Right lobe of liver (tissue), 6 donors: ENCODE measurements at regions not wholly inside any gene's neighbourhood (a gene's known extent, or its start where the extent isn't known, plus 50 kb on each side); places are given as distances from the start of the nearest gene placed in this dataset.

ENCODE experiments used
- ATAC-seq, 4 donors: fragments of 200-7000 bp; cut with Tn5 transposase; one replicate each; pipeline ENCODE4 v1.9.1; 2020; ENCODE audit warnings: mild to moderate bottlenecking in 4 of 4, moderate library complexity in 4 of 4
- DNase-seq, 3 donors: peaks; one replicate each; pipeline ENCODE4 v3.0.0-alpha.2; 2020
- H3K27ac ChIP-seq, 3 donors: fragments of 200-600 bp; one replicate each; pipeline ENCODE4 v1.8.0; 2022
- H3K27me3 ChIP-seq, 2 donors: fragments of 200-600 bp; one replicate each; pipeline ENCODE4 v1.8.0; 2022
- H3K36me3 ChIP-seq, 4 donors: fragments of 200-600 bp; sonication (generic) in 1 of 4; one replicate each; pipeline versions ENCODE4 v1.5.1 to v1.8.0; 2017 to 2022; ENCODE audit warnings: control low read depth in 1 of 4
- H3K4me1 ChIP-seq, 4 donors: fragments of 200-600 bp; sonication (generic) in 1 of 4; one replicate each; pipeline versions ENCODE4 v1.5.1 to v1.8.0; 2017 to 2022; ENCODE audit warnings: control low read depth in 1 of 4
- H3K4me3 ChIP-seq, 3 donors: fragments of 200-600 bp; one replicate each; pipeline ENCODE4 v1.8.0; 2022
- H3K9me3 ChIP-seq, 4 donors: fragments of 200-600 bp; sonication (generic) in 1 of 4; one replicate each; pipeline versions ENCODE4 v1.5.1 to v1.8.0; 2017 to 2022; ENCODE audit warnings: control low read depth in 1 of 4
- CTCF ChIP-seq, 4 donors: fragments of 200-600 bp in 3 of 4; fragments of 450-650 bp in 1 of 4; IDR thresholded peaks; one replicate each; pipeline versions ENCODE4 v1.5.1 to v1.8.0; 2016 to 2022; ENCODE audit warnings: antibody characterized with exemption in 4 of 4, mild to moderate bottlenecking in 2 of 4
- POLR2A ChIP-seq: fragments of 450-650 bp; IDR thresholded peaks from one replicate; pipeline ENCODE4 v1.6.1; 2017; ENCODE audit warnings: antibody characterized with exemption, mild to moderate bottlenecking
- WGBS: methylation state at CpG from one replicate; pipeline ENCODE4 v1.1.6; 2018; ENCODE audit warnings: low coverage, low lambda C conversion rate; ENCODE audit not compliant: insufficient coverage; ENCODE audit errors: missing lambda C conversion rate; 5-methylcytosine and 5-hydroxymethylcytosine counted together
- intact Hi-C, 2 donors: fragments of 100-400 bp; cut with DNase I; formaldehyde crosslinking; loops; one replicate each; pipeline versions ENCODE4 v1.11.2 to v1.14.1; 2022
- donor health status: DM: no; HTN: yes; CAD: no.
- donor health status: DM: no; HTN: no; CAD: no.
- donor health status: DM: no; HTN: no; CAD: no.
- donor health status: DM: no; HTN: yes; CAD: no.
- donor health status: DM: no; HTN: yes; CAD: no.

GRCh38 chr2:100654611-100655010, 91.8 kb downstream of the PDCL3 start:
- Histone ChIP-seq H3K27ac (no peak overlapping the region), H3K36me3 (no peaks in the 10 kb centered on the region), H3K27me3 (no peaks in the 10 kb centered on the region), H3K4me3 (no peak overlapping the region), H3K9me3 (no peaks in the 10 kb centered on the region), H3K4me1 (no peaks in the 10 kb centered on the region)
- WGBS: 72% methylated on average over 5 of the region's 7 CpGs
- TF ChIP-seq CTCF (IDR thresholded peaks at IDR 0.05) (no peak), POLR2A (no peak)
- no peak for DNase-seq
- intact Hi-C loops: no loop called here
- no peak for ATAC-seq

GRCh38 chr2:100655446-100655845, 92.7 kb downstream of the PDCL3 start:
- DNase-seq (no peak), ATAC-seq (no peak)
- TF ChIP-seq CTCF (IDR thresholded peaks at IDR 0.05) (no peak), POLR2A (no peak)
- WGBS: 60% methylated on average over 1 of the region's 5 CpGs
- no peak overlapping the region for H3K27ac ChIP-seq
- no peaks in the 10 kb centered on the region for H3K36me3 ChIP-seq
- intact Hi-C loops: no loop called here
- no peaks in the 10 kb centered on the region for H3K27me3 ChIP-seq
- H3K4me1 ChIP-seq: no peaks in the 10 kb centered on the region
- no peaks in the 10 kb centered on the region for H3K9me3 ChIP-seq
- no peak overlapping the region for H3K4me3 ChIP-seq

GRCh38 chr2:100655936-100656534, 93.2 kb downstream of the PDCL3 start:
- intact Hi-C loops: no loop called here
- Histone ChIP-seq H3K27me3 (no peaks in the 10 kb centered on the region), H3K4me3 (no peak overlapping the region), H3K27ac (no peak overlapping the region), H3K4me1 (no peaks in the 10 kb centered on the region), H3K9me3 (no peaks in the 10 kb centered on the region), H3K36me3 (no peaks in the 10 kb centered on the region)
- 74% methylated on average over 3 of the region's 5 CpGs for WGBS
- no peak for DNase-seq
- no peak for ATAC-seq
- no peak for TF ChIP-seq POLR2A
- TF ChIP-seq CTCF (IDR thresholded peaks at IDR 0.05): no peak

- no peak for TF ChIP-seq POLR2A
- TF ChIP-seq CTCF (IDR thresholded peaks at IDR 0.05): no peak
- no peaks in the 10 kb centered on the region for H3K27me3 ChIP-seq
- ATAC-seq (no peak), DNase-seq (no peak)
- H3K4me1 ChIP-seq: no peaks in the 10 kb centered on the region
- H3K27ac ChIP-seq: no peak overlapping the region
- no peak overlapping the region for H3K4me3 ChIP-seq
- no peaks in the 10 kb centered on the region for H3K9me3 ChIP-seq
- intact Hi-C loops: no loop called here
- H3K36me3 ChIP-seq: no peaks in the 10 kb centered on the region
- 44% methylated on average over 4 of the region's 4 CpGs for WGBS
These were observed 95.2 kb downstream of the PDCL3 start for GRCh38 chr2:100658017-100658416.
